Trophoblast cell (in vitro differentiated cells and primary cell): ENCODE measurements at regions not wholly inside any gene's neighbourhood (a gene's known extent, or its start where the extent isn't known, plus 50 kb on each side); places are given as distances from the start of the nearest gene placed in this dataset.

Experiments used
- DNase-seq, 2 donors: peaks; one replicate each; pipeline ENCODE4 v3.0.0-alpha.2; 2016
- H2AFZ ChIP-seq: 2 replicates; pipeline ENCODE4 v1.6.1; 2013; ENCODE audit warnings: low read length, moderate library complexity, mild to moderate bottlenecking; ENCODE audit not compliant: insufficient read depth, poor library complexity
- H2AK5ac ChIP-seq: 2 replicates; pipeline ENCODE4 v1.6.1; 2013; ENCODE audit warnings: mild to moderate bottlenecking, low read length
- H2BK120ac ChIP-seq: 2 replicates; pipeline ENCODE4 v1.6.1; 2013; ENCODE audit warnings: low read length, mild to moderate bottlenecking, moderate library complexity; ENCODE audit not compliant: insufficient read depth, poor library complexity
- H2BK12ac ChIP-seq: 2 replicates; pipeline ENCODE4 v1.6.1; 2013; ENCODE audit warnings: mild to moderate bottlenecking, low read length, moderate library complexity
- H2BK5ac ChIP-seq: 2 replicates; pipeline ENCODE4 v1.6.1; 2013; ENCODE audit warnings: low read length, low read depth, moderate library complexity, mild to moderate bottlenecking; ENCODE audit not compliant: poor library complexity
- H3K14ac ChIP-seq: 2 replicates; pipeline ENCODE4 v1.6.1; 2013; ENCODE audit warnings: mild to moderate bottlenecking, low read length
- H3K18ac ChIP-seq: 2 replicates; pipeline ENCODE4 v1.6.1; 2013; ENCODE audit warnings: mild to moderate bottlenecking, low read length
- H3K23ac ChIP-seq: 2 replicates; pipeline ENCODE4 v1.6.1; 2013; ENCODE audit warnings: low read length
- H3K27ac ChIP-seq: 2 replicates; pipeline ENCODE4 v1.5.1; 2013; ENCODE audit warnings: low read depth, mild to moderate bottlenecking, inconsistent platforms, low read length, moderate library complexity
- H3K27me3 ChIP-seq: 2 replicates; pipeline ENCODE4 v1.6.1; 2013; ENCODE audit warnings: inconsistent platforms, mild to moderate bottlenecking, low read length, moderate library complexity; ENCODE audit not compliant: insufficient read depth
- H3K36me3 ChIP-seq, 2 experiments: 1 replicate in 1 of 2; 2 replicates in 1 of 2; pipeline ENCODE4 v1.6.1; 2013; ENCODE audit warnings: low read length in 2 of 2, mild to moderate bottlenecking in 2 of 2, moderate library complexity in 1 of 2; ENCODE audit not compliant: insufficient read depth in 2 of 2, control insufficient read depth in 1 of 2
- H3K4ac ChIP-seq: 2 replicates; pipeline ENCODE4 v1.6.1; 2013; ENCODE audit warnings: low read depth, mild to moderate bottlenecking, low read length, moderate library complexity
- H3K4me1 ChIP-seq, 2 experiments: 1 replicate in 1 of 2; 2 replicates in 1 of 2; pipeline ENCODE4 v1.6.1; 2013; ENCODE audit warnings: low read length in 2 of 2, mild to moderate bottlenecking in 2 of 2, moderate library complexity in 1 of 2; ENCODE audit not compliant: insufficient read depth in 2 of 2, control insufficient read depth in 1 of 2
- H3K4me2 ChIP-seq: 2 replicates; pipeline ENCODE4 v1.6.1; 2013; ENCODE audit warnings: inconsistent platforms, mild to moderate bottlenecking, low read length, moderate library complexity
- H3K4me3 ChIP-seq: 2 replicates; pipeline ENCODE4 v1.5.1; 2013; ENCODE audit warnings: mild to moderate bottlenecking, low read depth, low read length, inconsistent platforms
- H3K79me1 ChIP-seq: one replicate; pipeline ENCODE4 v1.6.1; 2013; ENCODE audit warnings: low read length
- H3K79me2 ChIP-seq: 2 replicates; pipeline ENCODE4 v1.6.1; 2013; ENCODE audit warnings: low read length, mild to moderate bottlenecking; ENCODE audit not compliant: control insufficient read depth, insufficient read depth, poor library complexity
- H3K9ac ChIP-seq: 2 replicates; pipeline ENCODE4 v1.6.1; 2013; ENCODE audit warnings: mild to moderate bottlenecking, low read length
- H3K9me3 ChIP-seq: 2 replicates; pipeline ENCODE4 v1.6.1; 2013; ENCODE audit warnings: low read depth, mild to moderate bottlenecking, control low read depth, inconsistent platforms, low read length; ENCODE audit not compliant: insufficient read depth
- H4K12ac ChIP-seq: 2 replicates; pipeline ENCODE4 v1.6.1; 2013; ENCODE audit warnings: low read depth, mild to moderate bottlenecking, low read length, moderate library complexity
- H4K8ac ChIP-seq: 2 replicates; pipeline ENCODE4 v1.6.1; 2013; ENCODE audit warnings: low read depth, mild to moderate bottlenecking, low read length, moderate library complexity
- H4K91ac ChIP-seq: one replicate; pipeline ENCODE4 v1.6.1; 2013; ENCODE audit warnings: low read depth, mild to moderate bottlenecking, low read length, moderate library complexity
- WGBS: extraction: QIAGEN DNeasy Blood & Tissue Kit; methylation state at CpG from one replicate; pipeline ENCODE4 v1.1.7; 2013; ENCODE audit warnings: missing lambda C conversion rate; ENCODE audit not compliant: insufficient read length, insufficient coverage; ENCODE audit errors: extremely low coverage; 5-methylcytosine and 5-hydroxymethylcytosine counted together

- Histone ChIP-seq H3K4me3 (no peak overlapping the region), H4K8ac (no peak overlapping the region), H3K9me3 (no peaks in the 10 kb centered on the region), H3K4me2 (no peak overlapping the region), H3K79me2 (no peaks in the 10 kb centered on the region), H3K9ac (no peak overlapping the region), H4K91ac (no peak overlapping the region), H3K79me1 (no peaks in the 10 kb centered on the region), H3K14ac (no peak overlapping the region), H3K4me1 (peaks cover 0 to 1% of the 10 kb centered on the region in 2 experiments), H2AFZ (no peak overlapping the region), H3K23ac (no peak overlapping the region), H4K12ac (no peak overlapping the region), H3K27ac (no peak overlapping the region), H2BK5ac (no peak overlapping the region), H2BK120ac (no peak overlapping the region), H3K4ac (no peak overlapping the region), H3K27me3 (no peaks in the 10 kb centered on the region), H3K36me3 (no peaks in the 10 kb centered on the region), H3K18ac (no peak overlapping the region), H2AK5ac (no peak overlapping the region), H2BK12ac (no peak overlapping the region)
- DNase-seq = no peak
- WGBS = no CpG with 5 or more reads among the region's 5 CpGs
These were observed 697.6 kb downstream of the HACE1 start for GRCh38 chr6:104162036-104162669.

GRCh38 chr6:104159045-104159618, 700.6 kb downstream of the HACE1 start:
- Histone ChIP-seq H3K4ac (no peak overlapping the region), H3K23ac (no peak overlapping the region), H3K4me2 (no peak overlapping the region), H3K79me1 (no peaks in the 10 kb centered on the region), H2BK12ac (no peak overlapping the region), H2BK5ac (no peak overlapping the region), H2AK5ac (no peak overlapping the region), H4K91ac (no peak overlapping the region), H4K8ac (no peak overlapping the region), H3K27ac (no peak overlapping the region), H3K27me3 (no peaks in the 10 kb centered on the region), H3K4me1 (peaks cover 0 to 1% of the 10 kb centered on the region in 2 experiments), H3K18ac (no peak overlapping the region), H2AFZ (no peak overlapping the region), H3K9me3 (no peaks in the 10 kb centered on the region), H3K14ac (no peak overlapping the region), H2BK120ac (no peak overlapping the region), H3K4me3 (no peak overlapping the region), H3K36me3 (no peaks in the 10 kb centered on the region), H3K79me2 (no peaks in the 10 kb centered on the region), H3K9ac (no peak overlapping the region), H4K12ac (no peak overlapping the region)
- no peak for DNase-seq
- WGBS = no CpG with 5 or more reads among the region's 2 CpGs

GRCh38 chr6:104143757-104144156, 716.0 kb downstream of the HACE1 start:
- Histone ChIP-seq H4K8ac (no peak overlapping the region), H3K4me3 (no peak overlapping the region), H3K79me1 (no peaks in the 10 kb centered on the region), H3K79me2 (no peaks in the 10 kb centered on the region), H3K27ac (no peak overlapping the region), H2AFZ (no peak overlapping the region), H3K9ac (peak overlapping the region; percentile 21), H4K91ac (no peak overlapping the region), H3K14ac (no peak overlapping the region), H3K27me3 (no peaks in the 10 kb centered on the region), H4K12ac (no peak overlapping the region), H2BK120ac (no peak overlapping the region), H2BK5ac (no peak overlapping the region), H2BK12ac (no peak overlapping the region), H3K18ac (no peak overlapping the region), H2AK5ac (no peak overlapping the region), H3K4me2 (no peak overlapping the region), H3K36me3 (no peaks in the 10 kb centered on the region), H3K23ac (peak overlapping the region; percentile 74), H3K9me3 (no peaks in the 10 kb centered on the region), H3K4me1 (no peaks in the 10 kb centered on the region), H3K4ac (no peak overlapping the region)
- WGBS = no CpG with 5 or more reads among the region's 3 CpGs
- DNase-seq = no peak

GRCh38 chr6:104134876-104135275, 724.8 kb downstream of the HACE1 start:
- no peak overlapping the region for H2BK5ac ChIP-seq
- no peak overlapping the region for H3K23ac ChIP-seq
- H2AK5ac ChIP-seq = no peak overlapping the region
- H3K18ac ChIP-seq = no peak overlapping the region
- no peak for DNase-seq
- no peaks in the 10 kb centered on the region for H3K4me1 ChIP-seq
- no CpG with 5 or more reads among the region's 1 CpG for WGBS
- H3K27ac ChIP-seq = no peak overlapping the region
- no peaks in the 10 kb centered on the region for H3K27me3 ChIP-seq
- H3K79me1 ChIP-seq = no peaks in the 10 kb centered on the region
- H2BK12ac ChIP-seq = no peak overlapping the region
- H4K12ac ChIP-seq = no peak overlapping the region
- no peaks in the 10 kb centered on the region for H3K9me3 ChIP-seq
- H3K4me3 ChIP-seq = no peak overlapping the region
- no peak overlapping the region for H4K91ac ChIP-seq
- no peak overlapping the region for H3K14ac ChIP-seq
- H4K8ac ChIP-seq = no peak overlapping the region
- H3K4me2 ChIP-seq = no peak overlapping the region
- H3K79me2 ChIP-seq = no peaks in the 10 kb centered on the region
- no peaks in the 10 kb centered on the region for H3K36me3 ChIP-seq
- H2AFZ ChIP-seq = no peak overlapping the region
- H2BK120ac ChIP-seq = no peak overlapping the region
- H3K4ac ChIP-seq = no peak overlapping the region
- no peak overlapping the region for H3K9ac ChIP-seq
